OCI-LY3 (cell line): ENCODE measurements at regions not wholly inside any gene's neighbourhood (a gene's known extent, or its start where the extent isn't known, plus 50 kb on each side); places are given as distances from the start of the nearest gene placed in this dataset.

Experiments
- EZH2phosphoT487 ChIP-seq: fragments of 200-600 bp; shearing (Covaris generic); IDR thresholded peaks from 2 replicates; pipeline ENCODE4 v1.6.1; 2018; ENCODE audit warnings: antibody characterized with exemption, mixed run types, low read depth
- TF ChIP-seq, protein P1 (sequence below): fragments of 200-600, 300-600 bp; sonication (generic); IDR thresholded peaks from 2 replicates; pipeline ENCODE4 v1.5.1; 2014; ENCODE audit warnings: antibody characterized with exemption, low read length, low read depth

DNA sequence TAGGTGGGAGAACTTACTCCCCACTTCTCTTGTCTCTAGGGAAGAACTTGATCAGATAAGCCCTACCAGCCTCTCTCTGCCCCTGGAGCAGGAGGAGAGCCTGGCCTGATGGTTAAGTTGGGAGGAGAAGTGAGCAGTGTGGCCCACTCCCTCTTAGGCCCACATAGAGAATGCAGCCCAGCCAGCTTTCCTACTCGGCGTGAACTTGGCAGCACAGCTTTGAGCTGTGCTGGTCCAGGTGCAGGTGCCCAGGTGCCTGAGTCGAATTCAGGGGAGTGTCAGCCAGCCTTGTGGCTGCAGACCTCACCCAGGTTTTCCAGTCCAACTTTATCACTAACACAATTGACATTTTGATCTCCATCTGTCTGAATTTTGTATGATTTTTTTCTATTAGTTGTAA lies 77.6 kb upstream of the PAQR3 start:
- TF ChIP-seq, protein P1, sequence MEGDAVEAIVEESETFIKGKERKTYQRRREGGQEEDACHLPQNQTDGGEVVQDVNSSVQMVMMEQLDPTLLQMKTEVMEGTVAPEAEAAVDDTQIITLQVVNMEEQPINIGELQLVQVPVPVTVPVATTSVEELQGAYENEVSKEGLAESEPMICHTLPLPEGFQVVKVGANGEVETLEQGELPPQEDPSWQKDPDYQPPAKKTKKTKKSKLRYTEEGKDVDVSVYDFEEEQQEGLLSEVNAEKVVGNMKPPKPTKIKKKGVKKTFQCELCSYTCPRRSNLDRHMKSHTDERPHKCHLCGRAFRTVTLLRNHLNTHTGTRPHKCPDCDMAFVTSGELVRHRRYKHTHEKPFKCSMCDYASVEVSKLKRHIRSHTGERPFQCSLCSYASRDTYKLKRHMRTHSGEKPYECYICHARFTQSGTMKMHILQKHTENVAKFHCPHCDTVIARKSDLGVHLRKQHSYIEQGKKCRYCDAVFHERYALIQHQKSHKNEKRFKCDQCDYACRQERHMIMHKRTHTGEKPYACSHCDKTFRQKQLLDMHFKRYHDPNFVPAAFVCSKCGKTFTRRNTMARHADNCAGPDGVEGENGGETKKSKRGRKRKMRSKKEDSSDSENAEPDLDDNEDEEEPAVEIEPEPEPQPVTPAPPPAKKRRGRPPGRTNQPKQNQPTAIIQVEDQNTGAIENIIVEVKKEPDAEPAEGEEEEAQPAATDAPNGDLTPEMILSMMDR, result no peak
- no peak for TF ChIP-seq EZH2phosphoT487
